B cell (primary cell): ENCODE measurements at regions not wholly inside any gene's neighbourhood (a gene's known extent, or its start where the extent isn't known, plus 50 kb on each side); places are given as distances from the start of the nearest gene placed in this dataset.

Experiments
- ATAC-seq: fragments of 200-7000 bp; cut with Tn5 transposase; one replicate; pipeline ENCODE4 v1.10.0; 2021; ENCODE audit warnings: low read depth, mild to moderate bottlenecking, moderate number of reproducible peaks, moderate library complexity
- CTCF ChIA-PET: fragments of 350-600 bp; sonication (Branson Sonifier 250); formaldehyde crosslinking; loops from one replicate; lab custom pipeline; 2021; ENCODE audit warnings: antibody characterized with exemption, inconsistent platforms; lab: Charles Lee
- POLR2A ChIA-PET: fragments of 350-600 bp; sonication (Branson Sonifier 250); formaldehyde crosslinking; loops from one replicate; lab custom pipeline; 2021; ENCODE audit warnings: antibody characterized with exemption; lab: Charles Lee
- DNase-seq: peaks from one replicate; pipeline ENCODE4 v3.0.0; 2013
- H2AFZ ChIP-seq: 2 replicates; pipeline ENCODE4 v1.6.1; 2012; ENCODE audit warnings: mild to moderate bottlenecking, low read depth, low read length; ENCODE audit not compliant: insufficient read depth, poor library complexity, severe bottlenecking
- H3K27ac ChIP-seq, 2 donors: 1 replicate in 1 of 2; 2 replicates in 1 of 2; pipeline ENCODE4 v1.5.1; 2012 to 2013; ENCODE audit warnings: low read length in 2 of 2, mild to moderate bottlenecking in 2 of 2, moderate library complexity in 1 of 2
- H3K27me3 ChIP-seq, 4 experiments: fragments of 200-600 bp in 1 of 4; sonication (generic) in 1 of 4; replicated peaks in 1 of 4; 1 replicate in 2 of 4; 2 replicates in 2 of 4; pipeline versions ENCODE4 v1.6.1 to v1.7.0; 2013 to 2016; ENCODE audit warnings: low read length in 3 of 4, mild to moderate bottlenecking in 2 of 4, mixed read lengths in 1 of 4, moderate library complexity in 1 of 4; ENCODE audit not compliant: insufficient read depth in 4 of 4, control insufficient read depth in 3 of 4; ENCODE audit errors: control extremely low read depth in 1 of 4
- H3K36me3 ChIP-seq, 2 experiments: replicated peaks in 1 of 2; 1 replicate in 1 of 2; 2 replicates in 1 of 2; pipeline versions ENCODE4 v1.6.1 to v1.7.1; 2013; ENCODE audit warnings: low read length in 1 of 2; ENCODE audit not compliant: insufficient read depth in 2 of 2, control insufficient read depth in 1 of 2; ENCODE audit errors: control extremely low read depth in 1 of 2, extremely low read depth in 1 of 2
- H3K4me1 ChIP-seq, 2 donors: fragments of 200-600 bp in 1 of 2; sonication (generic) in 1 of 2; 1 replicate in 1 of 2; 2 replicates in 1 of 2; pipeline versions ENCODE4 v1.5.1 to v1.6.1; 2013 to 2017; ENCODE audit warnings: low read length in 2 of 2; ENCODE audit not compliant: control insufficient read depth in 2 of 2, insufficient read depth in 2 of 2
- H3K4me2 ChIP-seq: replicated peaks from 2 replicates; pipeline ENCODE3; 2012; ENCODE audit warnings: mild to moderate bottlenecking, low read depth, low read length; ENCODE audit not compliant: poor library complexity, severe bottlenecking
- H3K4me3 ChIP-seq, 5 experiments: fragments of 200-600 bp in 1 of 5; sonication (generic) in 1 of 5; 1 replicate in 3 of 5; 2 replicates in 2 of 5; pipeline versions ENCODE4 v1.5.1 to v1.7.0; 2011 to 2016; ENCODE audit warnings: low read length in 4 of 5, mild to moderate bottlenecking in 4 of 5, low read depth in 2 of 5, control low read depth in 1 of 5, moderate library complexity in 1 of 5; ENCODE audit not compliant: insufficient read depth in 1 of 5; ENCODE audit errors: control extremely low read depth in 1 of 5, extremely low read depth in 1 of 5
- H3K79me2 ChIP-seq: fragments of 200-600 bp; sonication (generic); one replicate; pipeline ENCODE4 v1.6.0; 2016; ENCODE audit warnings: low read length; ENCODE audit not compliant: control insufficient read depth, insufficient read depth
- H3K9ac ChIP-seq: fragments of 200-600 bp; sonication (generic); 2 replicates; pipeline ENCODE4 v1.6.1; 2017; ENCODE audit warnings: mild to moderate bottlenecking, low read length, moderate library complexity
- H3K9me3 ChIP-seq, 3 donors: one replicate each; pipeline versions ENCODE4 v1.6.1 to v1.7.1; 2013; ENCODE audit warnings: low read length in 2 of 3; ENCODE audit not compliant: control insufficient read depth in 2 of 3, insufficient read depth in 1 of 3; ENCODE audit errors: control extremely low read depth in 1 of 3
- H4K20me1 ChIP-seq: 2 replicates; pipeline ENCODE4 v1.6.0; 2012; ENCODE audit warnings: mild to moderate bottlenecking, low read length; ENCODE audit not compliant: insufficient read depth, control insufficient read depth, poor library complexity, severe bottlenecking
- H3K27ac Mint-ChIP-seq: one replicate; pipeline ENCODE4 v1.8.0; 2021; ENCODE audit warnings: mixed read lengths
- H3K27me3 Mint-ChIP-seq: one replicate; pipeline ENCODE4 v1.8.0; 2021; ENCODE audit warnings: mixed read lengths
- H3K4me1 Mint-ChIP-seq: one replicate; pipeline ENCODE4 v1.8.0; 2021; ENCODE audit warnings: mixed read lengths
- H3K4me3 Mint-ChIP-seq: one replicate; pipeline ENCODE4 v1.8.0; 2021; ENCODE audit warnings: mixed read lengths
- H3K9me3 Mint-ChIP-seq: one replicate; pipeline ENCODE4 v1.8.0; 2022; ENCODE audit warnings: mixed read lengths; ENCODE audit not compliant: insufficient read depth
- CTCF ChIP-seq: fragments of 200-600 bp; IDR thresholded peaks from one replicate; pipeline ENCODE4 v1.8.0; 2022; ENCODE audit warnings: antibody characterized with exemption, mild to moderate bottlenecking
- EZH2 ChIP-seq: IDR thresholded peaks from 2 replicates; pipeline ENCODE4 v1.6.1; 2012; ENCODE audit warnings: borderline replicate concordance, low read depth, mild to moderate bottlenecking, moderate library complexity, low read length; ENCODE audit not compliant: insufficient read depth, poor library complexity, severe bottlenecking
- WGBS: methylation state at CpG from one replicate; pipeline ENCODE4 v1.1.5; 2013; ENCODE audit warnings: missing lambda C conversion rate; ENCODE audit not compliant: insufficient coverage; 5-methylcytosine and 5-hydroxymethylcytosine counted together
- intact Hi-C: fragments of 100-400 bp; cut with micrococcal nuclease; formaldehyde crosslinking; loops from one replicate; pipeline ENCODE4 v1.10.0; 2022

- Mint-ChIP-seq H3K27ac (no peak overlapping the region), H3K4me3 (no peak overlapping the region), H3K9me3 (no peaks in the 10 kb centered on the region), H3K4me1 (no peaks in the 10 kb centered on the region), H3K27me3 (no peaks in the 10 kb centered on the region)
- Histone ChIP-seq H3K79me2 (no peaks in the 10 kb centered on the region), H3K36me3 (no peaks in the 10 kb centered on the region), H3K27me3 (no peaks in the 10 kb centered on the region), H3K9ac (no peak overlapping the region), H4K20me1 (no peaks in the 10 kb centered on the region), H3K4me2 (no peak overlapping the region), H3K9me3 (no peaks in the 10 kb centered on the region), H2AFZ (no peak overlapping the region), H3K4me3 (no peak overlapping the region), H3K4me1 (no peaks in the 10 kb centered on the region), H3K27ac (no peak overlapping the region)
- DNase-seq (no peak), ATAC-seq (no peak)
- intact Hi-C loops: no loop called here
- POLR2A ChIA-PET: no interaction called here
- CTCF ChIA-PET: no interaction called here
- TF ChIP-seq CTCF (no peak), EZH2 (no peak)
Measured at GRCh38 chr20:11245431-11245830, 571.6 kb upstream of the JAG1 start.

- H3K4me1 Mint-ChIP-seq: no peaks in the 10 kb centered on the region
- no peaks in the 10 kb centered on the region for H3K9me3 Mint-ChIP-seq
- H3K4me2 ChIP-seq: no peak overlapping the region
- H3K27ac ChIP-seq: no peak overlapping the region
- POLR2A ChIA-PET: no interaction called here
- no peak for TF ChIP-seq CTCF
- no peak for TF ChIP-seq EZH2
- no peaks in the 10 kb centered on the region for H4K20me1 ChIP-seq
- no peak overlapping the region for H3K27ac Mint-ChIP-seq
- H3K79me2 ChIP-seq: no peaks in the 10 kb centered on the region
- H3K4me1 ChIP-seq: no peaks in the 10 kb centered on the region
- no peak overlapping the region for H3K9ac ChIP-seq
- no peak overlapping the region for H2AFZ ChIP-seq
- WGBS: 6% methylated on average over 2 of the region's 5 CpGs
- H3K27me3 ChIP-seq: no peaks in the 10 kb centered on the region
- DNase-seq: no peak
- H3K9me3 ChIP-seq: no peaks in the 10 kb centered on the region
- no peak for ATAC-seq
- H3K27me3 Mint-ChIP-seq: no peaks in the 10 kb centered on the region
- H3K36me3 ChIP-seq: no peaks in the 10 kb centered on the region
- CTCF ChIA-PET: no interaction called here
- H3K4me3 Mint-ChIP-seq: no peak overlapping the region
- intact Hi-C loops: no loop called here
- no peak overlapping the region for H3K4me3 ChIP-seq
Measured at GRCh38 chr20:11246251-11246775, 572.5 kb upstream of the JAG1 start.
